ENCODE measurements at regions not wholly inside any gene's neighbourhood (a gene's known extent, or its start where the extent isn't known, plus 50 kb on each side); places are given as distances from the start of the nearest gene placed in this dataset.

GRCh38 chr10:88116971-88117626 lies 253.7 kb downstream of the PTEN start:
- TF ChIP-seq GATA1 (IDR thresholded peaks at IDR 0.05; ENCODE audit: low read depth, low read length) (no peak), POLR2A (IDR thresholded peaks at IDR 0.05; ENCODE audit: low read length) (no peak)

Data from erythroblast (primary cell).